ENCODE measurements at regions not wholly inside any gene's neighbourhood (a gene's known extent, or its start where the extent isn't known, plus 50 kb on each side); places are given as distances from the start of the nearest gene placed in this dataset.
A peak's percentile ranks its signal among the peaks of the same experiment; 100 is the strongest.

- Histone ChIP-seq H2BK12ac (ENCODE audit: low read length) (no peak overlapping the region), H4K12ac (ENCODE audit: low read depth, low read length) (no peak overlapping the region), H3K27me3 (ENCODE audit: insufficient read depth, low read length) (no peaks in the 10 kb centered on the region), H4K91ac (ENCODE audit: low read depth, low read length) (no peak overlapping the region), H3K27ac (ENCODE audit: low read depth, low read length) (no peak overlapping the region), H3K14ac (ENCODE audit: low read length) (no peak overlapping the region), H2AFZ (ENCODE audit: insufficient read depth, low read length, poor library complexity) (no peak overlapping the region), H3K23ac (ENCODE audit: low read length) (no peak overlapping the region), H3K18ac (ENCODE audit: low read length) (no peak overlapping the region), H3K9me3 (ENCODE audit: insufficient read depth, low read depth, low read length) (no peaks in the 10 kb centered on the region), H4K8ac (ENCODE audit: low read depth, low read length) (no peak overlapping the region), H3K4me2 (ENCODE audit: low read length) (no peak overlapping the region), H3K36me3 (ENCODE audit: control insufficient read depth in 1 of 2, insufficient read depth in 2 of 2, low read length in 2 of 2) (no peaks in the 10 kb centered on the region), H3K9ac (ENCODE audit: low read length) (no peak overlapping the region), H3K4me3 (ENCODE audit: low read depth, low read length) (no peak overlapping the region), H3K79me2 (ENCODE audit: control insufficient read depth, insufficient read depth, low read length, poor library complexity) (no peaks in the 10 kb centered on the region), H2BK5ac (ENCODE audit: low read depth, low read length, poor library complexity) (no peak overlapping the region), H3K79me1 (ENCODE audit: low read length) (no peaks in the 10 kb centered on the region), H2BK120ac (ENCODE audit: insufficient read depth, low read length, poor library complexity) (no peak overlapping the region), H3K4me1 (ENCODE audit: control insufficient read depth in 1 of 2, insufficient read depth in 2 of 2, low read length in 2 of 2) (no peaks in the 10 kb centered on the region), H2AK5ac (ENCODE audit: low read length) (no peak overlapping the region), H3K4ac (ENCODE audit: low read depth, low read length) (no peak overlapping the region)
- DNase-seq = no peak
- WGBS (ENCODE audit: extremely low coverage, insufficient coverage, insufficient read length) = no CpG with 5 or more reads among the region's 1 CpG
Observed at GRCh38 chr5:173522518-173522917, 93.9 kb downstream of the BOD1 start.

GRCh38 chr5:173518856-173519255 lies 97.6 kb downstream of the BOD1 start:
- Histone ChIP-seq H3K4me2 (ENCODE audit: low read length) (no peak overlapping the region), H4K91ac (ENCODE audit: low read depth, low read length) (no peak overlapping the region), H3K36me3 (ENCODE audit: control insufficient read depth in 1 of 2, insufficient read depth in 2 of 2, low read length in 2 of 2) (no peaks in the 10 kb centered on the region), H3K4me3 (ENCODE audit: low read depth, low read length) (no peak overlapping the region), H3K4me1 (ENCODE audit: control insufficient read depth in 1 of 2, insufficient read depth in 2 of 2, low read length in 2 of 2) (no peaks in the 10 kb centered on the region), H4K8ac (ENCODE audit: low read depth, low read length) (no peak overlapping the region), H3K79me1 (ENCODE audit: low read length) (no peaks in the 10 kb centered on the region), H3K9ac (ENCODE audit: low read length) (no peak overlapping the region), H2BK12ac (ENCODE audit: low read length) (no peak overlapping the region), H3K14ac (ENCODE audit: low read length) (no peak overlapping the region), H3K4ac (ENCODE audit: low read depth, low read length) (no peak overlapping the region), H3K27ac (ENCODE audit: low read depth, low read length) (no peak overlapping the region), H3K18ac (ENCODE audit: low read length) (no peak overlapping the region), H3K23ac (ENCODE audit: low read length) (no peak overlapping the region), H3K27me3 (ENCODE audit: insufficient read depth, low read length) (no peaks in the 10 kb centered on the region), H3K9me3 (ENCODE audit: insufficient read depth, low read depth, low read length) (no peaks in the 10 kb centered on the region), H3K79me2 (ENCODE audit: control insufficient read depth, insufficient read depth, low read length, poor library complexity) (no peaks in the 10 kb centered on the region), H4K12ac (ENCODE audit: low read depth, low read length) (no peak overlapping the region), H2BK120ac (ENCODE audit: insufficient read depth, low read length, poor library complexity) (no peak overlapping the region), H2BK5ac (ENCODE audit: low read depth, low read length, poor library complexity) (no peak overlapping the region), H2AFZ (ENCODE audit: insufficient read depth, low read length, poor library complexity) (no peak overlapping the region), H2AK5ac (ENCODE audit: low read length) (no peak overlapping the region)
- no peak for DNase-seq
- WGBS (ENCODE audit: extremely low coverage, insufficient coverage, insufficient read length) = no CpG with 5 or more reads among the region's 6 CpGs

- Histone ChIP-seq H3K4me1 (ENCODE audit: control insufficient read depth in 1 of 2, insufficient read depth in 2 of 2, low read length in 2 of 2) (no peaks in the 10 kb centered on the region), H3K27ac (ENCODE audit: low read depth, low read length) (no peak overlapping the region), H3K4ac (ENCODE audit: low read depth, low read length) (no peak overlapping the region), H2AK5ac (ENCODE audit: low read length) (no peak overlapping the region), H3K4me2 (ENCODE audit: low read length) (no peak overlapping the region), H3K23ac (ENCODE audit: low read length) (no peak overlapping the region), H3K36me3 (ENCODE audit: control insufficient read depth in 1 of 2, insufficient read depth in 2 of 2, low read length in 2 of 2) (no peaks in the 10 kb centered on the region), H4K8ac (ENCODE audit: low read depth, low read length) (no peak overlapping the region), H3K14ac (ENCODE audit: low read length) (no peak overlapping the region), H2BK120ac (ENCODE audit: insufficient read depth, low read length, poor library complexity) (no peak overlapping the region), H4K12ac (ENCODE audit: low read depth, low read length) (no peak overlapping the region), H4K91ac (ENCODE audit: low read depth, low read length) (no peak overlapping the region), H3K79me1 (ENCODE audit: low read length) (no peaks in the 10 kb centered on the region), H3K9me3 (ENCODE audit: insufficient read depth, low read depth, low read length) (no peaks in the 10 kb centered on the region), H3K9ac (ENCODE audit: low read length) (no peak overlapping the region), H3K4me3 (ENCODE audit: low read depth, low read length) (no peak overlapping the region), H2BK5ac (ENCODE audit: low read depth, low read length, poor library complexity) (no peak overlapping the region), H3K79me2 (ENCODE audit: control insufficient read depth, insufficient read depth, low read length, poor library complexity) (no peaks in the 10 kb centered on the region), H2BK12ac (ENCODE audit: low read length) (no peak overlapping the region), H3K18ac (ENCODE audit: low read length) (no peak overlapping the region), H3K27me3 (ENCODE audit: insufficient read depth, low read length) (no peaks in the 10 kb centered on the region), H2AFZ (ENCODE audit: insufficient read depth, low read length, poor library complexity) (no peak overlapping the region)
- no CpG with 5 or more reads among the region's 3 CpGs for WGBS (ENCODE audit: extremely low coverage, insufficient coverage, insufficient read length)
- DNase-seq = no peak
Observed at GRCh38 chr5:173517648-173518047, 98.8 kb downstream of the BOD1 start.

- Histone ChIP-seq H2BK120ac (ENCODE audit: insufficient read depth, low read length, poor library complexity) (no peak overlapping the region), H3K27me3 (ENCODE audit: insufficient read depth, low read length) (no peaks in the 10 kb centered on the region), H3K23ac (ENCODE audit: low read length) (no peak overlapping the region), H2AFZ (ENCODE audit: insufficient read depth, low read length, poor library complexity) (no peak overlapping the region), H3K4ac (ENCODE audit: low read depth, low read length) (no peak overlapping the region), H3K36me3 (ENCODE audit: control insufficient read depth in 1 of 2, insufficient read depth in 2 of 2, low read length in 2 of 2) (no peaks in the 10 kb centered on the region), H3K4me2 (ENCODE audit: low read length) (no peak overlapping the region), H2AK5ac (ENCODE audit: low read length) (no peak overlapping the region), H4K12ac (ENCODE audit: low read depth, low read length) (no peak overlapping the region), H2BK5ac (ENCODE audit: low read depth, low read length, poor library complexity) (no peak overlapping the region), H3K9me3 (ENCODE audit: insufficient read depth, low read depth, low read length) (no peaks in the 10 kb centered on the region), H3K14ac (ENCODE audit: low read length) (no peak overlapping the region), H2BK12ac (ENCODE audit: low read length) (no peak overlapping the region), H3K27ac (ENCODE audit: low read depth, low read length) (no peak overlapping the region), H4K8ac (ENCODE audit: low read depth, low read length) (no peak overlapping the region), H3K4me3 (ENCODE audit: low read depth, low read length) (no peak overlapping the region), H3K79me1 (ENCODE audit: low read length) (no peaks in the 10 kb centered on the region), H3K4me1 (ENCODE audit: control insufficient read depth in 1 of 2, insufficient read depth in 2 of 2, low read length in 2 of 2) (no peaks in the 10 kb centered on the region), H3K9ac (ENCODE audit: low read length) (no peak overlapping the region), H4K91ac (ENCODE audit: low read depth, low read length) (no peak overlapping the region), H3K79me2 (ENCODE audit: control insufficient read depth, insufficient read depth, low read length, poor library complexity) (no peaks in the 10 kb centered on the region), H3K18ac (ENCODE audit: low read length) (no peak overlapping the region)
- no CpG with 5 or more reads among the region's 1 CpG for whole genome bisulfite sequencing (ENCODE audit: extremely low coverage, insufficient coverage, insufficient read length)
- DNase-seq = peak; percentile 46 to 91
Observed at GRCh38 chr5:173515526-173515925, 100.9 kb downstream of the BOD1 start.
